ENCODE measurements at regions not wholly inside any gene's neighbourhood (a gene's known extent, or its start where the extent isn't known, plus 50 kb on each side); places are given as distances from the start of the nearest gene placed in this dataset.

GRCh38 chr16:59859676-59860402, 1125.7 kb upstream of the GOT2 start:
- no peak for TF ChIP-seq CTCF (IDR thresholded peaks at IDR 0.05)
- TF ChIP-seq, protein P1, sequence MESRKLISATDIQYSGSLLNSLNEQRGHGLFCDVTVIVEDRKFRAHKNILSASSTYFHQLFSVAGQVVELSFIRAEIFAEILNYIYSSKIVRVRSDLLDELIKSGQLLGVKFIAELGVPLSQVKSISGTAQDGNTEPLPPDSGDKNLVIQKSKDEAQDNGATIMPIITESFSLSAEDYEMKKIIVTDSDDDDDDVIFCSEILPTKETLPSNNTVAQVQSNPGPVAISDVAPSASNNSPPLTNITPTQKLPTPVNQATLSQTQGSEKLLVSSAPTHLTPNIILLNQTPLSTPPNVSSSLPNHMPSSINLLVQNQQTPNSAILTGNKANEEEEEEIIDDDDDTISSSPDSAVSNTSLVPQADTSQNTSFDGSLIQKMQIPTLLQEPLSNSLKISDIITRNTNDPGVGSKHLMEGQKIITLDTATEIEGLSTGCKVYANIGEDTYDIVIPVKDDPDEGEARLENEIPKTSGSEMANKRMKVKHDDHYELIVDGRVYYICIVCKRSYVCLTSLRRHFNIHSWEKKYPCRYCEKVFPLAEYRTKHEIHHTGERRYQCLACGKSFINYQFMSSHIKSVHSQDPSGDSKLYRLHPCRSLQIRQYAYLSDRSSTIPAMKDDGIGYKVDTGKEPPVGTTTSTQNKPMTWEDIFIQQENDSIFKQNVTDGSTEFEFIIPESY (IDR thresholded peaks at IDR 0.05; ENCODE audit: borderline replicate concordance, low read depth) = no peak
- no peak for TF ChIP-seq TAF1 (IDR thresholded peaks at IDR 0.05; ENCODE audit: borderline replicate concordance, low read depth, low read length)
- no peak for TF ChIP-seq FOXM1 (IDR thresholded peaks at IDR 0.05; ENCODE audit: low read depth)
- no peak for TF ChIP-seq NFIC (IDR thresholded peaks at IDR 0.05; ENCODE audit: borderline replicate concordance)
- TF ChIP-seq FOXJ3 (CRISPR knock-in tag; IDR thresholded peaks at IDR 0.05) = no peak
- TF ChIP-seq RXRA (IDR thresholded peaks at IDR 0.05; ENCODE audit: borderline replicate concordance, low read depth) = no peak
- TF ChIP-seq YY1 (IDR thresholded peaks at IDR 0.05; ENCODE audit: low read depth) = no peak
- TF ChIP-seq GATA2 (CRISPR knock-in tag; IDR thresholded peaks at IDR 0.05) = no peak
- TF ChIP-seq TCF12 (IDR thresholded peaks at IDR 0.05) = no peak
- no peak for TF ChIP-seq NRF1 (IDR thresholded peaks at IDR 0.05; ENCODE audit: low read depth, low read length)
- TF ChIP-seq ELF1 (IDR thresholded peaks at IDR 0.05) = no peak
- no peak for TF ChIP-seq POLR2AphosphoS5 (IDR thresholded peaks at IDR 0.05; ENCODE audit: low read depth, low read length)
- TF ChIP-seq PBX3 (IDR thresholded peaks at IDR 0.05) = no peak

All from SK-N-SH (cell line).